ENCODE measurements at regions not wholly inside any gene's neighbourhood (a gene's known extent, or its start where the extent isn't known, plus 50 kb on each side); places are given as distances from the start of the nearest gene placed in this dataset.

DNA sequence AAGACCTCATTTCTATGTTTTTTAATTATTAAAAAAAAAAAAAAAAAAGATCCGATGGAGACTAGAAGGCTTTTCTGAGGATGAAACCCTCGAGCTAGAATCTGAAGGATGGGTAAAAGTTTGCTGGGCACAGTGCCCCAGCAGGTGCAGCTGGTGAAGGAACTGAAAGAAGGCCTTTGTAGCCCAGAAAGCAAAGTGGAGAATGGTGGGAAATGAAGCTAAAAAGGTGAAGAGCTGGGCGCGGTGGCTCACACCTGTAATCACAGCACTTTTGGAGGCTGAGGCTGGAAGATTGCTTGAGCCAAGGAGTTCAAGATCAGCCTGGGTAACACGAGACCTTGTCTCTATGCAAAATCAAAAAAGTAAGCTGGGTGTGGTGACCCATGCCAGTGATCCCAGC lies 50.3 kb upstream of the SEC14L1 start:
- H2AFZ ChIP-seq (ENCODE audit: low read length): no peak overlapping the region
- no peaks in the 10 kb centered on the region for H3K9me3 ChIP-seq (ENCODE audit: control insufficient read depth, insufficient read depth, low read depth, low read length)
- no peaks in the 10 kb centered on the region for H3K27me3 ChIP-seq (ENCODE audit: control insufficient read depth, insufficient read depth, low read length)
- no peak for DNase-seq (ENCODE audit: low read depth in 2 of 2)
- no peak overlapping the region for H3K4me3 ChIP-seq (replicated peaks in 1 of 4; ENCODE audit: control extremely low read depth in 1 of 4, insufficient read depth in 1 of 4, low read depth in 3 of 4, low read length in 4 of 4)
- H3K27ac ChIP-seq (ENCODE audit: insufficient read depth, low read length): no peak overlapping the region
- peaks cover 3% of the 10 kb centered on the region for H3K4me1 ChIP-seq (ENCODE audit: control insufficient read depth, extremely low read depth, insufficient read depth, low read length)
- H3K79me2 ChIP-seq (ENCODE audit: control insufficient read depth, insufficient read depth, low read length): peaks cover 19% of the 10 kb centered on the region
- no peak for TF ChIP-seq EZH2 (IDR thresholded peaks at IDR 0.05; ENCODE audit: low read length, missing control alignments)
- TF ChIP-seq, protein P1, sequence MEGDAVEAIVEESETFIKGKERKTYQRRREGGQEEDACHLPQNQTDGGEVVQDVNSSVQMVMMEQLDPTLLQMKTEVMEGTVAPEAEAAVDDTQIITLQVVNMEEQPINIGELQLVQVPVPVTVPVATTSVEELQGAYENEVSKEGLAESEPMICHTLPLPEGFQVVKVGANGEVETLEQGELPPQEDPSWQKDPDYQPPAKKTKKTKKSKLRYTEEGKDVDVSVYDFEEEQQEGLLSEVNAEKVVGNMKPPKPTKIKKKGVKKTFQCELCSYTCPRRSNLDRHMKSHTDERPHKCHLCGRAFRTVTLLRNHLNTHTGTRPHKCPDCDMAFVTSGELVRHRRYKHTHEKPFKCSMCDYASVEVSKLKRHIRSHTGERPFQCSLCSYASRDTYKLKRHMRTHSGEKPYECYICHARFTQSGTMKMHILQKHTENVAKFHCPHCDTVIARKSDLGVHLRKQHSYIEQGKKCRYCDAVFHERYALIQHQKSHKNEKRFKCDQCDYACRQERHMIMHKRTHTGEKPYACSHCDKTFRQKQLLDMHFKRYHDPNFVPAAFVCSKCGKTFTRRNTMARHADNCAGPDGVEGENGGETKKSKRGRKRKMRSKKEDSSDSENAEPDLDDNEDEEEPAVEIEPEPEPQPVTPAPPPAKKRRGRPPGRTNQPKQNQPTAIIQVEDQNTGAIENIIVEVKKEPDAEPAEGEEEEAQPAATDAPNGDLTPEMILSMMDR (conservative IDR thresholded peaks at IDR 0.05 in 1 of 2, IDR thresholded peaks at IDR 0.05 in 1 of 2; ENCODE audit: low read depth in 1 of 2, low read length in 2 of 2): no peak
- no peaks in the 10 kb centered on the region for H4K20me1 ChIP-seq (ENCODE audit: control insufficient read depth, extremely low read depth, insufficient read depth, low read length)
- H3K36me3 ChIP-seq (ENCODE audit: control insufficient read depth, insufficient read depth, low read length): peaks cover 17% of the 10 kb centered on the region
- no peak overlapping the region for H3K4me2 ChIP-seq (ENCODE audit: extremely low read depth, insufficient read depth, low read length)
- no peak overlapping the region for H3K9ac ChIP-seq (ENCODE audit: insufficient read depth, low read length)

Measured in fibroblast of lung (primary cell).